ENCODE measurements at regions not wholly inside any gene's neighbourhood (a gene's known extent, or its start where the extent isn't known, plus 50 kb on each side); places are given as distances from the start of the nearest gene placed in this dataset.

- TF ChIP-seq RAD21 (conservative IDR thresholded peaks at IDR 0.05) (no peak), POLR2AphosphoS5 (IDR thresholded peaks at IDR 0.05) (no peak), CTCF (IDR thresholded peaks at IDR 0.05; ENCODE audit: poor library complexity, severe bottlenecking) (no peak), EP300 (conservative IDR thresholded peaks at IDR 0.05; ENCODE audit: poor library complexity, severe bottlenecking) (no peak), MXI1 (conservative IDR thresholded peaks at IDR 0.05; ENCODE audit: poor library complexity, severe bottlenecking) (no peak)
- TF ChIP-seq, protein P1, sequence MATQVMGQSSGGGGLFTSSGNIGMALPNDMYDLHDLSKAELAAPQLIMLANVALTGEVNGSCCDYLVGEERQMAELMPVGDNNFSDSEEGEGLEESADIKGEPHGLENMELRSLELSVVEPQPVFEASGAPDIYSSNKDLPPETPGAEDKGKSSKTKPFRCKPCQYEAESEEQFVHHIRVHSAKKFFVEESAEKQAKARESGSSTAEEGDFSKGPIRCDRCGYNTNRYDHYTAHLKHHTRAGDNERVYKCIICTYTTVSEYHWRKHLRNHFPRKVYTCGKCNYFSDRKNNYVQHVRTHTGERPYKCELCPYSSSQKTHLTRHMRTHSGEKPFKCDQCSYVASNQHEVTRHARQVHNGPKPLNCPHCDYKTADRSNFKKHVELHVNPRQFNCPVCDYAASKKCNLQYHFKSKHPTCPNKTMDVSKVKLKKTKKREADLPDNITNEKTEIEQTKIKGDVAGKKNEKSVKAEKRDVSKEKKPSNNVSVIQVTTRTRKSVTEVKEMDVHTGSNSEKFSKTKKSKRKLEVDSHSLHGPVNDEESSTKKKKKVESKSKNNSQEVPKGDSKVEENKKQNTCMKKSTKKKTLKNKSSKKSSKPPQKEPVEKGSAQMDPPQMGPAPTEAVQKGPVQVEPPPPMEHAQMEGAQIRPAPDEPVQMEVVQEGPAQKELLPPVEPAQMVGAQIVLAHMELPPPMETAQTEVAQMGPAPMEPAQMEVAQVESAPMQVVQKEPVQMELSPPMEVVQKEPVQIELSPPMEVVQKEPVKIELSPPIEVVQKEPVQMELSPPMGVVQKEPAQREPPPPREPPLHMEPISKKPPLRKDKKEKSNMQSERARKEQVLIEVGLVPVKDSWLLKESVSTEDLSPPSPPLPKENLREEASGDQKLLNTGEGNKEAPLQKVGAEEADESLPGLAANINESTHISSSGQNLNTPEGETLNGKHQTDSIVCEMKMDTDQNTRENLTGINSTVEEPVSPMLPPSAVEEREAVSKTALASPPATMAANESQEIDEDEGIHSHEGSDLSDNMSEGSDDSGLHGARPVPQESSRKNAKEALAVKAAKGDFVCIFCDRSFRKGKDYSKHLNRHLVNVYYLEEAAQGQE (IDR thresholded peaks at IDR 0.05; ENCODE audit: borderline replicate concordance): no peak
These were observed 78.6 kb upstream of the RGMB start for GRCh38 chr5:98694902-98695301.
